ENCODE measurements at regions not wholly inside any gene's neighbourhood (a gene's known extent, or its start where the extent isn't known, plus 50 kb on each side); places are given as distances from the start of the nearest gene placed in this dataset.

GRCh38 chr6:170039156-170040114 lies 251.4 kb downstream of the DLL1 start:
- H3K27me3 Mint-ChIP-seq (ENCODE audit: low read depth), result peaks cover 4% of the 10 kb centered on the region; the same call in 1 of the 2 replicates
- H3K27ac Mint-ChIP-seq, result no peak overlapping the region
- peaks cover 19% of the 10 kb centered on the region; the same call in 1 of the 2 replicates for H3K36me3 Mint-ChIP-seq
- TF ChIP-seq JUN (CRISPR knock-in tag; IDR thresholded peaks at IDR 0.05) (no peak), CREB1 (CRISPR knock-in tag; IDR thresholded peaks at IDR 0.05) (no peak), EMX1 (CRISPR knock-in tag; IDR thresholded peaks at IDR 0.05) (no peak), ZNF263 (CRISPR knock-in tag; IDR thresholded peaks at IDR 0.05; ENCODE audit: low read depth) (no peak)
- ChIA-PET CTCF (no interaction called here), POLR2A (no interaction called here)
- no peak for DNase-seq (ENCODE audit: low spot score)
- H3K4me1 Mint-ChIP-seq, result peaks cover 59% of the 10 kb centered on the region
- no peak overlapping the region for H3K4me3 Mint-ChIP-seq
- H3K9me3 Mint-ChIP-seq, result peaks cover 19% of the 10 kb centered on the region
- ATAC-seq, result no peak

- TF ChIP-seq PRRX2 (CRISPR knock-in tag; IDR thresholded peaks at IDR 0.05), result no peak
- no peak for TF ChIP-seq STAT6 (CRISPR knock-in tag; conservative IDR thresholded peaks at IDR 0.05; ENCODE audit: low read depth)
- no peak for TF ChIP-seq FOXP4 (CRISPR knock-in tag; IDR thresholded peaks at IDR 0.05)
- no peak for TF ChIP-seq NFYB (CRISPR knock-in tag; conservative IDR thresholded peaks at IDR 0.05; ENCODE audit: low read depth)
- no peak for TF ChIP-seq HMGXB4 (CRISPR knock-in tag; IDR thresholded peaks at IDR 0.05)
- no peak for TF ChIP-seq ZNF423 (CRISPR knock-in tag; IDR thresholded peaks at IDR 0.05)
- no peak for TF ChIP-seq FOXP1 (CRISPR knock-in tag; IDR thresholded peaks at IDR 0.05; ENCODE audit: borderline replicate concordance)
- TF ChIP-seq ZBTB43 (CRISPR knock-in tag; IDR thresholded peaks at IDR 0.05), result no peak
- ATAC-seq (no peak), DNase-seq (ENCODE audit: low spot score) (no peak)
- Mint-ChIP-seq H3K4me3 (no peak overlapping the region), H3K27ac (peak overlapping the region; percentile 34; the same call in 1 of the 2 replicates), H3K4me1 (peaks cover 59% of the 10 kb centered on the region), H3K9me3 (peaks cover 24% of the 10 kb centered on the region), H3K27me3 (ENCODE audit: low read depth) (peaks cover 9% of the 10 kb centered on the region; the same call in 1 of the 2 replicates), H3K36me3 (peaks cover 24% of the 10 kb centered on the region)
- ChIA-PET POLR2A (no interaction called here), CTCF (no interaction called here)
Observed at GRCh38 chr6:170038708-170039107, 252.2 kb downstream of the DLL1 start.

GRCh38 chr6:170038251-170038650 lies 252.6 kb downstream of the DLL1 start:
- Mint-ChIP-seq H3K4me1 (peaks cover 59% of the 10 kb centered on the region), H3K27me3 (ENCODE audit: low read depth) (peaks cover 12% of the 10 kb centered on the region; the same call in 1 of the 2 replicates), H3K27ac (peak overlapping the region; percentile 34; the same call in 1 of the 2 replicates), H3K4me3 (no peak overlapping the region), H3K9me3 (peaks cover 28% of the 10 kb centered on the region), H3K36me3 (peaks cover 27% of the 10 kb centered on the region)
- ChIA-PET CTCF (no interaction called here), POLR2A (no interaction called here)
- TF ChIP-seq GABPB1 (CRISPR knock-in tag; IDR thresholded peaks at IDR 0.05), result no peak
- TF ChIP-seq SMAD4 (CRISPR knock-in tag; IDR thresholded peaks at IDR 0.05), result no peak
- no peak for DNase-seq (ENCODE audit: low spot score)
- ATAC-seq, result peak; percentile 42; the same call in 1 of the 2 replicates

All from WTC11 (cell line).